RWPE2 (cell line): ENCODE measurements at regions not wholly inside any gene's neighbourhood (a gene's known extent, or its start where the extent isn't known, plus 50 kb on each side); places are given as distances from the start of the nearest gene placed in this dataset.

Source experiments
- ATAC-seq: fragments of 200-7000 bp; cut with Tn5 transposase; 3 replicates; pipeline ENCODE4 v1.9.1; 2021; ENCODE audit warnings: low read depth
- DNase-seq: peaks from one replicate; pipeline ENCODE4 v3.0.0-alpha.2; 2020; ENCODE audit warnings: low spot score
- H3K27ac ChIP-seq: fragments of 450-650 bp; 2 replicates; pipeline ENCODE4 v1.5.1; 2017; ENCODE audit warnings: mild to moderate bottlenecking; ENCODE audit not compliant: poor library complexity, severe bottlenecking
- H3K27me3 ChIP-seq: fragments of 250-450 bp; sonication (Bioruptor Pico); 2 replicates; pipeline ENCODE4 v1.5.1; 2021; ENCODE audit warnings: mild to moderate bottlenecking, moderate library complexity; ENCODE audit not compliant: insufficient read depth, poor library complexity, severe bottlenecking
- H3K36me3 ChIP-seq: fragments of 250-450 bp; sonication (Bioruptor Pico); 2 replicates; pipeline ENCODE4 v1.5.1; 2020; ENCODE audit warnings: low read depth, mild to moderate bottlenecking, moderate library complexity
- H3K4me1 ChIP-seq: fragments of 250-450 bp; sonication (Bioruptor Pico); 2 replicates; pipeline ENCODE4 v1.5.1; 2021; ENCODE audit warnings: mild to moderate bottlenecking, moderate library complexity; ENCODE audit not compliant: insufficient read depth, poor library complexity, severe bottlenecking
- H3K4me3 ChIP-seq: fragments of 250-450 bp; sonication (Bioruptor Pico); 2 replicates; pipeline ENCODE4 v1.5.1; 2021; ENCODE audit warnings: mild to moderate bottlenecking, moderate library complexity; ENCODE audit not compliant: severe bottlenecking
- H3K9me3 ChIP-seq: fragments of 250-450 bp; sonication (Bioruptor Pico); 2 replicates; pipeline ENCODE4 v1.5.1; 2021; ENCODE audit warnings: mild to moderate bottlenecking, moderate library complexity; ENCODE audit not compliant: severe bottlenecking
- CTCF ChIP-seq: fragments of 450-650 bp; IDR thresholded peaks from one replicate; pipeline ENCODE4 v1.5.1; 2017; ENCODE audit warnings: mild to moderate bottlenecking, moderate library complexity; ENCODE audit not compliant: poor library complexity, severe bottlenecking

- DNase-seq, result no peak
- Histone ChIP-seq H3K27me3 (no peaks in the 10 kb centered on the region), H3K4me1 (no peaks in the 10 kb centered on the region), H3K9me3 (peaks cover 4% of the 10 kb centered on the region), H3K27ac (no peak overlapping the region), H3K4me3 (no peak overlapping the region), H3K36me3 (no peaks in the 10 kb centered on the region)
- no peak for TF ChIP-seq CTCF
- ATAC-seq, result no peak
Observed at GRCh38 chr14:61953602-61954001, 191.4 kb downstream of the SNAPC1 start.

GRCh38 chr14:61954306-61954705, 192.1 kb downstream of the SNAPC1 start:
- DNase-seq (no peak), ATAC-seq (no peak)
- Histone ChIP-seq H3K9me3 (peaks cover 4% of the 10 kb centered on the region), H3K27ac (no peak overlapping the region), H3K4me1 (no peaks in the 10 kb centered on the region), H3K27me3 (no peaks in the 10 kb centered on the region), H3K4me3 (no peak overlapping the region), H3K36me3 (no peaks in the 10 kb centered on the region)
- no peak for TF ChIP-seq CTCF

- Histone ChIP-seq H3K4me1 (no peaks in the 10 kb centered on the region), H3K27ac (no peak overlapping the region), H3K36me3 (no peaks in the 10 kb centered on the region), H3K9me3 (peaks cover 4% of the 10 kb centered on the region), H3K27me3 (no peaks in the 10 kb centered on the region), H3K4me3 (no peak overlapping the region)
- DNase-seq (no peak), ATAC-seq (no peak)
- no peak for TF ChIP-seq CTCF
Observed at GRCh38 chr14:61956517-61956916, 194.3 kb downstream of the SNAPC1 start.

- H3K36me3 ChIP-seq, result no peaks in the 10 kb centered on the region
- H3K27me3 ChIP-seq, result no peaks in the 10 kb centered on the region
- no peak overlapping the region for H3K4me3 ChIP-seq
- H3K27ac ChIP-seq, result no peak overlapping the region
- ATAC-seq, result no peak
- peaks cover 10% of the 10 kb centered on the region for H3K9me3 ChIP-seq
- no peak for TF ChIP-seq CTCF
- DNase-seq, result no peak
- peaks cover 5% of the 10 kb centered on the region for H3K4me1 ChIP-seq
Observed at GRCh38 chr14:61959348-61959747, 197.1 kb downstream of the SNAPC1 start.

- Histone ChIP-seq H3K27me3 (no peaks in the 10 kb centered on the region), H3K4me3 (no peak overlapping the region), H3K27ac (no peak overlapping the region), H3K4me1 (peaks cover 21% of the 10 kb centered on the region), H3K36me3 (no peaks in the 10 kb centered on the region), H3K9me3 (peaks cover 11% of the 10 kb centered on the region)
- DNase-seq (no peak), ATAC-seq (no peak)
- no peak for TF ChIP-seq CTCF
Observed at GRCh38 chr14:61961369-61961768, 199.1 kb downstream of the SNAPC1 start.
